Stomach (tissue), 8 donors: ENCODE measurements at regions not wholly inside any gene's neighbourhood (a gene's known extent, or its start where the extent isn't known, plus 50 kb on each side); places are given as distances from the start of the nearest gene placed in this dataset.

Source experiments
- DNase-seq, 2 donors: peaks; one replicate each; pipeline versions ENCODE4 v3.0.0 to v3.0.0-alpha.2; 2013 to 2019
- H3K27ac ChIP-seq, 5 donors: fragments of 200-600 bp in 4 of 5; sonication (generic) in 4 of 5; one replicate each; pipeline ENCODE4 v1.5.1; 2013 to 2019; ENCODE audit warnings: mild to moderate bottlenecking in 1 of 5, moderate library complexity in 1 of 5
- H3K27me3 ChIP-seq, 3 donors: fragments of 200-600 bp; sonication (generic); one replicate each; pipeline ENCODE4 v1.5.1; 2017 to 2019; ENCODE audit warnings: mixed run types in 1 of 3
- H3K36me3 ChIP-seq, 4 donors: fragments of 200-600 bp; sonication (generic); 1 replicate in 3 of 4; 2 replicates in 1 of 4; pipeline ENCODE4 v1.5.1; 2016 to 2019
- H3K4me1 ChIP-seq, 4 donors: fragments of 200-600 bp; sonication (generic); one replicate each; pipeline ENCODE4 v1.5.1; 2016 to 2019
- H3K4me3 ChIP-seq, 4 donors: fragments of 200-600 bp; sonication (generic) in 3 of 4; one replicate each; pipeline ENCODE4 v1.5.1; 2016 to 2019; ENCODE audit warnings: mild to moderate bottlenecking in 1 of 4
- H3K9me3 ChIP-seq, 4 donors: fragments of 200-600 bp; sonication (generic); one replicate each; pipeline ENCODE4 v1.5.1; 2016 to 2019
- CTCF ChIP-seq, 7 experiments: fragments of 450-650 bp in 4 of 7; fragments of 200-600 bp in 3 of 7; sonication (generic) in 3 of 7; IDR thresholded peaks; one replicate each; pipeline ENCODE4 v1.5.1; 2016 to 2019; ENCODE audit warnings: antibody characterized with exemption in 7 of 7, control low read depth in 2 of 7, mild to moderate bottlenecking in 1 of 7
- EP300 ChIP-seq: sonication (generic); formaldehyde crosslinking; IDR thresholded peaks from one replicate; pipeline ENCODE4 v1.6.1; 2017; ENCODE audit warnings: antibody characterized with exemption
- POLR2A ChIP-seq, 4 donors: fragments of 450-650 bp; IDR thresholded peaks; one replicate each; pipeline ENCODE4 v1.6.1; 2016; ENCODE audit warnings: antibody characterized with exemption in 4 of 4, control low read depth in 2 of 4, mild to moderate bottlenecking in 1 of 4, moderate library complexity in 1 of 4
- POLR2AphosphoS5 ChIP-seq, 3 donors: sonication (generic); formaldehyde crosslinking; IDR thresholded peaks; one replicate each; pipeline ENCODE4 v1.6.1; 2016; ENCODE audit warnings: antibody characterized with exemption in 3 of 3
- WGBS, 5 donors: extraction: QIAGEN DNeasy Blood & Tissue Kit in 3 of 5; methylation state at CpG; one replicate each; pipeline versions ENCODE4 v1.1.5 to v1.1.7; 2013 to 2018; 5-methylcytosine and 5-hydroxymethylcytosine counted together
- intact Hi-C: fragments of 100-400 bp; cut with DNase I; formaldehyde crosslinking; loops from one replicate; pipeline ENCODE4 v1.15.1; 2023; ENCODE audit warnings: low total_unique reads
- donor health status: healthy with polysubstance abuse.
- donor health status: Bipolar disorder and iron deficiency.
- donor health status: healthy.

DNA sequence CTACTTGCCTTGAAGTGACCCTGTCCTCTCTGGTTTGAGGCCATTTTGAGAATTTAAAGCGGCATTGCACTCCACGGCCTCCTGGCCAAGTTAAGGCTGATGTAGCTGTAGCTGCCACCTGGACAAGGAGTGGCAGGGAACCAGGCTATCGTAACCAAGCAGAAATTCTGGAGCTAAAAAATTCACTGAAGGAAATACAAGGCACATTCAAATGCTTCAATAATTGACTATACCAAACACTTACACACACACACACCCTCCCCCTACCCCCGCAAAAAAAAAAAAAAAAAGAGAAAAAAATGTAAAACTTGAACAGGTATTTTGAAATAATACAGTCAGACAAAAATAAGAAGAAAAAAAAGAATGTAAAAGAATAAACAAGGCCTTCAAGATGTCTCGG, 409.0 kb upstream of the SEMA3A start:
- 77 to 96% (median 93%) methylated on average over 5 of the region's 5 CpGs for WGBS, 5 donors
- Histone ChIP-seq H3K9me3 (peaks cover 0 to 14% (median 7%) of the 10 kb centered on the region in 4 donors), H3K36me3 (no peaks in the 10 kb centered on the region), H3K4me3 (no peak overlapping the region), H3K4me1 (no peaks in the 10 kb centered on the region), H3K27ac (no peak overlapping the region), H3K27me3 (no peaks in the 10 kb centered on the region)
- intact Hi-C loops: no loop called here
- no peak for DNase-seq
- no peak for TF ChIP-seq EP300
- no peak for TF ChIP-seq POLR2A (IDR thresholded peaks at IDR 0.05)
- TF ChIP-seq CTCF (IDR thresholded peaks at IDR 0.05): no peak
- TF ChIP-seq POLR2AphosphoS5 (IDR thresholded peaks at IDR 0.05): no peak

- 81 to 89% (median 85%) methylated on average over 4 of the region's 4 CpGs for WGBS, 5 donors
- Histone ChIP-seq H3K36me3 (no peaks in the 10 kb centered on the region), H3K4me1 (no peaks in the 10 kb centered on the region), H3K27me3 (no peaks in the 10 kb centered on the region), H3K27ac (no peak overlapping the region), H3K4me3 (no peak overlapping the region), H3K9me3 (no peaks in the 10 kb centered on the region)
- DNase-seq: no peak
- intact Hi-C loops: no loop called here
- TF ChIP-seq CTCF (IDR thresholded peaks at IDR 0.05) (no peak), EP300 (no peak), POLR2A (IDR thresholded peaks at IDR 0.05) (no peak), POLR2AphosphoS5 (IDR thresholded peaks at IDR 0.05) (no peak)
Measured at GRCh38 chr7:84595026-84595425, 400.4 kb upstream of the SEMA3A start.

DNA sequence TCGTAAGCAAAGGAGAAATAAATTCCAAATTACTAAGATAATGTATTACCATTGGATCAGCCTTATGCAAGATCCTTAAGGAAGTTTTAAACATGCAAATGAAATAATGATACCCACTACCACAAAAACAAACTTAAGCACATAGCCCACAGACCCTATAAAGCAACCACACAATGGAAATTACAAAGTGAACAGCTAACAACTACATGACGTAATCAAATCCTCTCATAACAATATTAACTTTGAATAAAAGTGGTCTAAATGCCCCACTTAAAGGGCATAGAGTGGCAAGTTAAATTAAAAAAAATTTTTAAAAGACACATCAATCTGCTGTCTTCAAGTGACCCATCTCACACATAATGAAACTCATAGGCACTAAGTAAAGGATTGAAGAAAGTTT, 397.3 kb upstream of the SEMA3A start:
- Histone ChIP-seq H3K4me3 (no peak overlapping the region), H3K4me1 (no peaks in the 10 kb centered on the region), H3K36me3 (no peaks in the 10 kb centered on the region), H3K9me3 (no peaks in the 10 kb centered on the region), H3K27ac (no peak overlapping the region), H3K27me3 (no peaks in the 10 kb centered on the region)
- intact Hi-C loops: no loop called here
- no peak for TF ChIP-seq CTCF (IDR thresholded peaks at IDR 0.05)
- no peak for TF ChIP-seq POLR2AphosphoS5 (IDR thresholded peaks at IDR 0.05)
- TF ChIP-seq EP300: no peak
- no peak for TF ChIP-seq POLR2A (IDR thresholded peaks at IDR 0.05)
- DNase-seq: no peak
- WGBS, 5 donors: 89 to 99% (median 96%) methylated on average over 2 of the region's 2 CpGs

DNA sequence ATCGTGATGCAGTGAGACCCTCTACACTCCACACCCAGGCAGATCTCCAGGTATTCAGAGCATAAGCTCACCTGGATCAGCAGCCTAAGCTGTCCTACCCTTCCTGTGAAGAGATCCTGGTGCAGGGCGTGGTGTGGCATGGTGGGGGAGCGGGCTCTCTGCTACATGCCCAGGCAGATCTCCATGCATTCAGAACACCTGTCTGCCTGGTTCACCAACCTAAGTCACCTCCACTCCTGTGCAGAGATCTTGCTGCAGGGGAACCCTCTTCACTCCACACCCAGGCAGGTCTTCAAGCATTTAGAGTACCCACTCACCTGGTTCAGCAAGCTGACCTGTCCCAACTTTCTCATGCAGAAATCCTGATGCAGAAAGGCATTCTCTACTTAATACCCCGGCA, 394.4 kb upstream of the SEMA3A start:
- TF ChIP-seq POLR2A (IDR thresholded peaks at IDR 0.05): no peak
- TF ChIP-seq POLR2AphosphoS5 (IDR thresholded peaks at IDR 0.05): no peak
- no peak for TF ChIP-seq CTCF (IDR thresholded peaks at IDR 0.05)
- no peak for TF ChIP-seq EP300
- DNase-seq: no peak
- no peak overlapping the region for H3K27ac ChIP-seq
- H3K9me3 ChIP-seq: no peaks in the 10 kb centered on the region
- H3K4me1 ChIP-seq: no peaks in the 10 kb centered on the region
- H3K4me3 ChIP-seq: no peak overlapping the region
- no peaks in the 10 kb centered on the region for H3K27me3 ChIP-seq
- intact Hi-C loops: no loop called here
- H3K36me3 ChIP-seq: no peaks in the 10 kb centered on the region
- 86 to 100% (median 97%) methylated on average over 4 of the region's 4 CpGs for WGBS, 5 donors
